Lower lobe of right lung (tissue), 2 donors: ENCODE measurements at regions not wholly inside any gene's neighbourhood (a gene's known extent, or its start where the extent isn't known, plus 50 kb on each side); places are given as distances from the start of the nearest gene placed in this dataset.

Experiments
- ATAC-seq, 2 donors: fragments of 200-7000 bp; cut with Tn5 transposase; one replicate each; pipeline ENCODE4 v1.9.1; 2020 to 2022; ENCODE audit warnings: mild to moderate bottlenecking in 2 of 2, moderate library complexity in 2 of 2
- DNase-seq: peaks from one replicate; pipeline ENCODE4 v3.0.0-alpha.2; 2020
- H3K27ac ChIP-seq: fragments of 200-600 bp; one replicate; pipeline ENCODE4 v1.8.0; 2022
- H3K27me3 ChIP-seq: fragments of 200-600 bp; one replicate; pipeline ENCODE4 v1.8.0; 2022; ENCODE audit warnings: low read depth
- H3K36me3 ChIP-seq: fragments of 200-600 bp; one replicate; pipeline ENCODE4 v1.8.0; 2022; ENCODE audit warnings: mild to moderate bottlenecking
- H3K4me1 ChIP-seq: fragments of 200-600 bp; one replicate; pipeline ENCODE4 v1.8.0; 2022
- H3K4me3 ChIP-seq: fragments of 200-600 bp; one replicate; pipeline ENCODE4 v1.8.0; 2022; ENCODE audit warnings: mild to moderate bottlenecking
- H3K9me3 ChIP-seq: fragments of 200-600 bp; one replicate; pipeline ENCODE4 v1.8.0; 2022
- CTCF ChIP-seq: fragments of 200-600 bp; IDR thresholded peaks from one replicate; pipeline ENCODE4 v1.8.0; 2022; ENCODE audit warnings: antibody characterized with exemption, mild to moderate bottlenecking
- intact Hi-C: fragments of 100-400 bp; cut with DNase I; formaldehyde crosslinking; loops from one replicate; pipeline ENCODE4 v1.11.0; 2022
- donor health status: DM: no; HTN: yes; CAD: no; lungs with severe emphysema.

GRCh38 chr16:51201604-51202003 is 50.5 kb upstream of the SALL1 start:
- Histone ChIP-seq H3K36me3 (no peaks in the 10 kb centered on the region), H3K27me3 (no peaks in the 10 kb centered on the region), H3K4me1 (no peaks in the 10 kb centered on the region), H3K4me3 (no peak overlapping the region), H3K27ac (no peak overlapping the region), H3K9me3 (peaks cover 6% of the 10 kb centered on the region)
- intact Hi-C loops, result no loop called here
- no peak for DNase-seq
- no peak for TF ChIP-seq CTCF
- no peak for ATAC-seq
